GM19043 (cell line): ENCODE measurements at regions not wholly inside any gene's neighbourhood (a gene's known extent, or its start where the extent isn't known, plus 50 kb on each side); places are given as distances from the start of the nearest gene placed in this dataset.

Experiments
- ATAC-seq: cut with Tn5 transposase; IDR thresholded peaks from one replicate; pipeline ENCODE4 v1.9.1; 2021; ENCODE audit warnings: low read depth; ENCODE audit not compliant: unreplicated experiment

- no peak for ATAC-seq
Measured at GRCh38 chr2:55102056-55102812, 52.0 kb upstream of the RTN4 start.

- ATAC-seq: no peak
Measured at GRCh38 chr2:55101466-55101865, 51.2 kb upstream of the RTN4 start.

GRCh38 chr2:55099878-55100820 is 49.9 kb upstream of the RTN4 start:
- no peak for ATAC-seq
